ENCODE measurements at regions not wholly inside any gene's neighbourhood (a gene's known extent, or its start where the extent isn't known, plus 50 kb on each side); places are given as distances from the start of the nearest gene placed in this dataset.

GRCh38 chr10:123549761-123550454, 116.2 kb upstream of the GPR26 start:
- DNase-seq (ENCODE audit: low read depth), result no peak
- no peak for TF ChIP-seq CTCF (conservative IDR thresholded peaks at IDR 0.05; ENCODE audit: low read depth, low read length)

GRCh38 chr10:123550675-123551096, 115.5 kb upstream of the GPR26 start:
- H3K4me3 ChIP-seq (ENCODE audit: low read length), result no peak overlapping the region
- no peak for TF ChIP-seq CTCF (conservative IDR thresholded peaks at IDR 0.05; ENCODE audit: low read depth, low read length)
- no peak for DNase-seq (ENCODE audit: low read depth)

More at GRCh38 chr10:123549761-123550454, 116.2 kb upstream of the GPR26 start:
- no peak overlapping the region for H3K4me3 ChIP-seq (ENCODE audit: low read length)

- DNase-seq (ENCODE audit: low read depth), result no peak
- no peak overlapping the region for H3K4me3 ChIP-seq (ENCODE audit: low read length)
- no peak for TF ChIP-seq CTCF (conservative IDR thresholded peaks at IDR 0.05; ENCODE audit: low read depth, low read length)
Measured at GRCh38 chr10:123551259-123551658, 114.9 kb upstream of the GPR26 start.

GRCh38 chr10:123552760-123553554, 113.2 kb upstream of the GPR26 start:
- no peak overlapping the region for H3K4me3 ChIP-seq (ENCODE audit: low read length)
- no peak for DNase-seq (ENCODE audit: low read depth)
- TF ChIP-seq CTCF (conservative IDR thresholded peaks at IDR 0.05; ENCODE audit: low read depth, low read length), result no peak

GRCh38 chr10:123553810-123554430, 112.2 kb upstream of the GPR26 start:
- H3K4me3 ChIP-seq (ENCODE audit: low read length), result no peak overlapping the region
- TF ChIP-seq CTCF (conservative IDR thresholded peaks at IDR 0.05; ENCODE audit: low read depth, low read length), result no peak
- DNase-seq (ENCODE audit: low read depth), result no peak

- no peak for DNase-seq (ENCODE audit: low read depth)
- H3K4me3 ChIP-seq (ENCODE audit: low read length), result no peak overlapping the region
- TF ChIP-seq CTCF (conservative IDR thresholded peaks at IDR 0.05; ENCODE audit: low read depth, low read length), result no peak
Measured at GRCh38 chr10:123554656-123555055, 111.5 kb upstream of the GPR26 start.
